Keratinocyte (primary cell): ENCODE measurements at regions not wholly inside any gene's neighbourhood (a gene's known extent, or its start where the extent isn't known, plus 50 kb on each side); places are given as distances from the start of the nearest gene placed in this dataset.

Experiments
- DNase-seq: peaks from one replicate; pipeline ENCODE4 v3.0.0-alpha.2; 2011; ENCODE audit warnings: low read depth, missing footprints, low spot score
- FAIRE-seq: peaks from 2 replicates; lab custom pipeline; 2011; peaks lifted over from hg19 to GRCh38; lab: Jason Lieb, UNC
- H2AFZ ChIP-seq: 2 replicates; pipeline ENCODE4 v1.6.0; 2012; ENCODE audit warnings: low read length, control low read depth, inconsistent platforms; ENCODE audit not compliant: control insufficient read depth
- H3K27ac ChIP-seq: 2 replicates; pipeline ENCODE4 v1.5.1; 2011; ENCODE audit warnings: low read length; ENCODE audit not compliant: control insufficient read depth, insufficient read depth
- H3K27me3 ChIP-seq: 3 replicates; pipeline ENCODE4 v1.6.0; 2011; ENCODE audit warnings: low read length; ENCODE audit not compliant: control insufficient read depth, insufficient read depth; ENCODE audit errors: extremely low read depth
- H3K36me3 ChIP-seq, 2 experiments: 2 replicates in 1 of 2; 3 replicates in 1 of 2; pipeline ENCODE4 v1.5.1; 2011; ENCODE audit warnings: low read length in 2 of 2, mild to moderate bottlenecking in 1 of 2; ENCODE audit not compliant: control insufficient read depth in 2 of 2, insufficient read depth in 2 of 2; ENCODE audit errors: extremely low read depth in 1 of 2
- H3K4me1 ChIP-seq: 3 replicates; pipeline ENCODE4 v1.5.1; 2011; ENCODE audit warnings: low read length; ENCODE audit not compliant: control insufficient read depth, insufficient read depth; ENCODE audit errors: extremely low read depth
- H3K4me2 ChIP-seq: 3 replicates; pipeline ENCODE4 v1.6.0; 2011; ENCODE audit warnings: low read depth, low read length; ENCODE audit not compliant: control insufficient read depth, insufficient read depth; ENCODE audit errors: extremely low read depth
- H3K4me3 ChIP-seq, 3 experiments: fragments of 200-600 bp in 1 of 3; sonication (generic) in 1 of 3; 2 replicates in 2 of 3; 3 replicates in 1 of 3; pipeline ENCODE4 v1.5.1; 2011 to 2016; ENCODE audit warnings: low read length in 3 of 3, mild to moderate bottlenecking in 3 of 3, control low read depth in 2 of 3, inconsistent platforms in 1 of 3, low read depth in 1 of 3, mixed read lengths in 1 of 3, mixed run types in 1 of 3, moderate library complexity in 1 of 3; ENCODE audit not compliant: control insufficient read depth in 2 of 3, insufficient read depth in 2 of 3; ENCODE audit errors: extremely low read depth in 1 of 3
- H3K79me2 ChIP-seq: 2 replicates; pipeline ENCODE4 v1.6.0; 2012; ENCODE audit warnings: low read length; ENCODE audit not compliant: control insufficient read depth, insufficient read depth
- H3K9ac ChIP-seq: 3 replicates; pipeline ENCODE4 v1.6.0; 2011; ENCODE audit warnings: low read length; ENCODE audit not compliant: control insufficient read depth, insufficient read depth; ENCODE audit errors: extremely low read depth
- H3K9me1 ChIP-seq: 3 replicates; pipeline ENCODE4 v1.6.0; 2011; ENCODE audit warnings: low read length; ENCODE audit not compliant: control insufficient read depth, insufficient read depth; ENCODE audit errors: extremely low read depth
- H3K9me3 ChIP-seq: 2 replicates; pipeline ENCODE4 v1.5.1; 2012; ENCODE audit warnings: low read depth, low read length; ENCODE audit not compliant: control insufficient read depth
- H4K20me1 ChIP-seq: 3 replicates; pipeline ENCODE4 v1.6.0; 2011; ENCODE audit warnings: low read length; ENCODE audit not compliant: control insufficient read depth, insufficient read depth; ENCODE audit errors: extremely low read depth
- CTCF ChIP-seq, 3 experiments: IDR thresholded peaks in 1 of 3; conservative IDR thresholded peaks in 1 of 3; optimal IDR thresholded peaks in 1 of 3; 2 replicates in 2 of 3; 3 replicates in 1 of 3; pipeline versions ENCODE3 to v1.5.1; 2011; ENCODE audit warnings: low read length in 3 of 3, mild to moderate bottlenecking in 3 of 3, moderate library complexity in 2 of 3, control low read depth in 1 of 3, inconsistent platforms in 1 of 3; ENCODE audit not compliant: insufficient read depth in 2 of 3; ENCODE audit errors: extremely low read depth in 1 of 3
- EZH2 ChIP-seq: IDR thresholded peaks from one replicate; pipeline ENCODE4 v1.6.1; 2012; ENCODE audit warnings: inconsistent platforms, mild to moderate bottlenecking, low read length, moderate library complexity
- dilution Hi-C: fragments of 300-500 bp; cut with MboI; formaldehyde crosslinking; loops from one replicate; pipeline ENCODE4 v1.7.0; 2020; ENCODE audit warnings: low sequenced_read_pairs; ENCODE audit not compliant: extremely low pct_ligation_motif_present

DNA sequence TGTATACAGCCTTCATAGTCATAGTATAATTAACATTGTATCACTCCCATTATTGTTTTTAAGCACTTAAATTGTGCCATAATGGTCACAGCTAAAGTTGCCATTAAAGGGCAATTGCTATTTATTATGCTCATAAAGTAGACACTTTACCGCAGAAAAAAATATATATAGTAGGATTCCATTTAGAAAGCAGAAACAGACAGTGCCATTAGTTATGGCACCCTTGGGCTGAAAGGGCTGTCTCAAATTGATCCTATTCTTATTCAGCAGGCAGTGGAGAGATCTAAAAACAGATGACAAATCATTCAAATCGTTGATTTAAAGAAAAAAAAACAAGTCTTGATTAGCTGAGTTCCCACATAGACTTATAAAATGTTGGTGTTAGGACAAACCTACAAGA lies 514.2 kb upstream of the ROBO2 start:
- TF ChIP-seq CTCF (optimal IDR thresholded peaks at IDR 0.05 in 1 of 3, IDR thresholded peaks at IDR 0.05 in 1 of 3, conservative IDR thresholded peaks at IDR 0.05 in 1 of 3; ENCODE audit: extremely low read depth in 1 of 3, insufficient read depth in 2 of 3, low read length in 3 of 3): no peak
- dilution Hi-C loops: no loop called here
- FAIRE-seq: no peak

GRCh38 chr3:76527773-76528172 lies 512.1 kb upstream of the ROBO2 start:
- H3K36me3 ChIP-seq: no peaks in the 10 kb centered on the region
- no peaks in the 10 kb centered on the region for H4K20me1 ChIP-seq
- H2AFZ ChIP-seq: no peak overlapping the region
- no peaks in the 10 kb centered on the region for H3K4me1 ChIP-seq
- TF ChIP-seq CTCF (optimal IDR thresholded peaks at IDR 0.05 in 1 of 3, IDR thresholded peaks at IDR 0.05 in 1 of 3, conservative IDR thresholded peaks at IDR 0.05 in 1 of 3; ENCODE audit: extremely low read depth in 1 of 3, insufficient read depth in 2 of 3, low read length in 3 of 3) (no peak), EZH2 (no peak)
- H3K27ac ChIP-seq: no peak overlapping the region
- H3K9ac ChIP-seq: no peak overlapping the region
- H3K9me1 ChIP-seq: no peaks in the 10 kb centered on the region
- FAIRE-seq: no peak
- no peak overlapping the region for H3K4me3 ChIP-seq
- H3K27me3 ChIP-seq: no peaks in the 10 kb centered on the region
- dilution Hi-C loops: no loop called here
- no peak for DNase-seq
- H3K9me3 ChIP-seq: no peaks in the 10 kb centered on the region
- no peak overlapping the region for H3K4me2 ChIP-seq
- no peaks in the 10 kb centered on the region for H3K79me2 ChIP-seq

More for the DNA sequence above, 514.2 kb upstream of the ROBO2 start:
- no peak overlapping the region for H3K27ac ChIP-seq
- H2AFZ ChIP-seq: no peak overlapping the region
- H3K9ac ChIP-seq: no peak overlapping the region
- no peak for DNase-seq
- H3K9me1 ChIP-seq: no peaks in the 10 kb centered on the region
- H3K4me1 ChIP-seq: no peaks in the 10 kb centered on the region
- no peaks in the 10 kb centered on the region for H3K79me2 ChIP-seq
- H4K20me1 ChIP-seq: no peaks in the 10 kb centered on the region
- no peaks in the 10 kb centered on the region for H3K9me3 ChIP-seq
- H3K4me2 ChIP-seq: no peak overlapping the region
- H3K27me3 ChIP-seq: no peaks in the 10 kb centered on the region
- H3K4me3 ChIP-seq: no peak overlapping the region
- H3K36me3 ChIP-seq: no peaks in the 10 kb centered on the region
